GM06990 (cell line): ENCODE measurements at regions not wholly inside any gene's neighbourhood (a gene's known extent, or its start where the extent isn't known, plus 50 kb on each side); places are given as distances from the start of the nearest gene placed in this dataset.

Experiments used
- DNase-seq: peaks from one replicate; pipeline ENCODE4 v3.0.0-alpha.2; 2011; ENCODE audit not compliant: insufficient read length; ENCODE audit errors: extremely low read depth
- H3K27me3 ChIP-seq: replicated peaks from 2 replicates; pipeline ENCODE4 v1.6.0; 2011; ENCODE audit warnings: low read length; ENCODE audit not compliant: control insufficient read depth, insufficient read depth
- H3K36me3 ChIP-seq: 2 replicates; pipeline ENCODE4 v1.5.1; 2011; ENCODE audit warnings: low read length; ENCODE audit not compliant: control insufficient read depth, insufficient read depth
- H3K4me3 ChIP-seq: replicated peaks from 2 replicates; pipeline ENCODE4 v1.5.1; 2011; ENCODE audit warnings: low read depth, mild to moderate bottlenecking, control low read depth, low read length
- TF ChIP-seq, protein P1 (sequence below): IDR thresholded peaks from 2 replicates; pipeline ENCODE4 v1.5.1; 2011; ENCODE audit warnings: low read length, control low read depth, mild to moderate bottlenecking, inconsistent platforms; ENCODE audit not compliant: insufficient read depth, poor library complexity, severe bottlenecking

DNA sequence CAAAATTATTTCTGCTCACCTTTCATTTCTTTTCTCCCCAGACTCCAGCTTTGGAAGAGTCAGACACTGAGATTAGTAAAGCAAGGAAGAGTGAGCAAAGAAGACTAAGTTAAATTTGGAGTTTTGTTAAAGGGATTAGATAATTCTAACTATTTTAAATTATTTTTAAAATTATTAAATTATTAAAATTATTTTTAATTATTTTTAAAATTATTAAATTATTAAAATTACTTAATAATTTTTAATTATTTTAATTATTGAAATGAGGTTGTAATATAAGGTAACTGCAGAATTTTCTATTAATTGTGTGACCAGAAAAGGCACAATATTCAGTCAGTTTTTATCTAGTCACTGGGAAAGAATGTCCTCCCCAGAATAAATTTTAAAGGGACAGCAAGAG, 185.0 kb upstream of the EOMES start:
- DNase-seq, result no peak
- Histone ChIP-seq H3K4me3 (no peak overlapping the region), H3K27me3 (no peaks in the 10 kb centered on the region), H3K36me3 (no peaks in the 10 kb centered on the region)
- TF ChIP-seq, protein P1, sequence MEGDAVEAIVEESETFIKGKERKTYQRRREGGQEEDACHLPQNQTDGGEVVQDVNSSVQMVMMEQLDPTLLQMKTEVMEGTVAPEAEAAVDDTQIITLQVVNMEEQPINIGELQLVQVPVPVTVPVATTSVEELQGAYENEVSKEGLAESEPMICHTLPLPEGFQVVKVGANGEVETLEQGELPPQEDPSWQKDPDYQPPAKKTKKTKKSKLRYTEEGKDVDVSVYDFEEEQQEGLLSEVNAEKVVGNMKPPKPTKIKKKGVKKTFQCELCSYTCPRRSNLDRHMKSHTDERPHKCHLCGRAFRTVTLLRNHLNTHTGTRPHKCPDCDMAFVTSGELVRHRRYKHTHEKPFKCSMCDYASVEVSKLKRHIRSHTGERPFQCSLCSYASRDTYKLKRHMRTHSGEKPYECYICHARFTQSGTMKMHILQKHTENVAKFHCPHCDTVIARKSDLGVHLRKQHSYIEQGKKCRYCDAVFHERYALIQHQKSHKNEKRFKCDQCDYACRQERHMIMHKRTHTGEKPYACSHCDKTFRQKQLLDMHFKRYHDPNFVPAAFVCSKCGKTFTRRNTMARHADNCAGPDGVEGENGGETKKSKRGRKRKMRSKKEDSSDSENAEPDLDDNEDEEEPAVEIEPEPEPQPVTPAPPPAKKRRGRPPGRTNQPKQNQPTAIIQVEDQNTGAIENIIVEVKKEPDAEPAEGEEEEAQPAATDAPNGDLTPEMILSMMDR, result no peak

DNA sequence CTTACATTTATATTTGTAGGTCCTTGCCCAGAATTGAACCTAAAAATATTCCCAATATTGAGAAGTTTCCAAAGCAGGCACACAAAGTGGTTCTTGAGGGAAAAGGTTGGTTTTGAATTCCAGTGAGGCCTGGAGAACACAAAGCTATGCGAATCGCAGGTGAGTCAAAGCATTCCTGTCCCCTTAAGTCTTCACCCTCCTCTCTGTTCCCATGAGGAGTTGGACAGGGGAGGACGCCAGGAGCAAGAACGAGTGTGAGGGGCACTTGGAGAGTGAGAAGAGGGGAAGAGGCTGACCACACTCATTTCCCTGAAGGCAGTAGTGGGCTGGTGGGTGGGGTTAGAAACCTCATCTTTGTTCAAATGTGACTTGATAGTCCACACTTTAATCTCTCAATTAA, 185.8 kb upstream of the EOMES start:
- Histone ChIP-seq H3K4me3 (no peak overlapping the region), H3K27me3 (no peaks in the 10 kb centered on the region), H3K36me3 (no peaks in the 10 kb centered on the region)
- no peak for DNase-seq
- TF ChIP-seq, protein P1, result no peak

DNA sequence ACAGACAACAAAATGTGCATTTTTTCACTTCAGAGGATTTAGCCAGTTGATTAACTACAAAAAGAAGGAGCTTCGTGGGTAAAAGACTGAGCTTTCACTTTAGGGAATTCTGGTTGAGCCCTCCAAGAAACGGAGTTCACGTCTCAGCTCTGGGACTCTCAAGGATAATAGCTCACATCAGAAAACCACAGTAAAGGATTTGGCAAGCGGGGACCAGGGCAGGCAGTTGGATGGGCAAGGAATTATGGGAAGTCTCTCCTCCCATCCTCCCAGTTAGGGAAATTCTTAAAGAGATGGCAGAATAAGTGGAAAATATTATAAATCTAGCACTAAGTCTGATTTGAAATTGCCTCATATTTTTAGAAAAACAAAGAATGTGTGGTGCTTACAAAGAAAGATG, 188.3 kb upstream of the EOMES start:
- Histone ChIP-seq H3K36me3 (no peaks in the 10 kb centered on the region), H3K4me3 (no peak overlapping the region), H3K27me3 (no peaks in the 10 kb centered on the region)
- TF ChIP-seq, protein P1, result no peak
- no peak for DNase-seq

DNA sequence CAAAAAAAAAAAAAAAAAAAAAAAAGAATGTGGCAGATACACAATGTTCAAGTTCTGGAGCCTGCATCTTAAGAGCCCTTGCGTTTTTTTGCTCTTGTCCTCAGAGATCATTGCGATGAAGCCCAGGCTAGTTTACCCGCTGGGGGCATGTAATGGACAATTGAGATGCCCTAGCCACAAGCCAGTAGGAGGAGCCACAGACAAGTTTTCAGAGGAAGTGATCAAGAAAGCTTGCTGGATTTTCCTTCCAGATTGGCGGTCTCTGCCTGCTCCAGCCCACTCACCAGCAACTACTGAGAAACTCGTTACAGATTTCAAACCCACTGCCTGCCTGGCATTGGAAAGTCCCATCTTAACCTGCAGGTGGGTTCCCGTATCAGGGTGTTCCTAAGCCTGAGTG, 192.1 kb upstream of the EOMES start:
- no peak for DNase-seq
- Histone ChIP-seq H3K27me3 (no peaks in the 10 kb centered on the region), H3K4me3 (no peak overlapping the region), H3K36me3 (no peaks in the 10 kb centered on the region)
- TF ChIP-seq, protein P1, result peak; percentile 23

DNA sequence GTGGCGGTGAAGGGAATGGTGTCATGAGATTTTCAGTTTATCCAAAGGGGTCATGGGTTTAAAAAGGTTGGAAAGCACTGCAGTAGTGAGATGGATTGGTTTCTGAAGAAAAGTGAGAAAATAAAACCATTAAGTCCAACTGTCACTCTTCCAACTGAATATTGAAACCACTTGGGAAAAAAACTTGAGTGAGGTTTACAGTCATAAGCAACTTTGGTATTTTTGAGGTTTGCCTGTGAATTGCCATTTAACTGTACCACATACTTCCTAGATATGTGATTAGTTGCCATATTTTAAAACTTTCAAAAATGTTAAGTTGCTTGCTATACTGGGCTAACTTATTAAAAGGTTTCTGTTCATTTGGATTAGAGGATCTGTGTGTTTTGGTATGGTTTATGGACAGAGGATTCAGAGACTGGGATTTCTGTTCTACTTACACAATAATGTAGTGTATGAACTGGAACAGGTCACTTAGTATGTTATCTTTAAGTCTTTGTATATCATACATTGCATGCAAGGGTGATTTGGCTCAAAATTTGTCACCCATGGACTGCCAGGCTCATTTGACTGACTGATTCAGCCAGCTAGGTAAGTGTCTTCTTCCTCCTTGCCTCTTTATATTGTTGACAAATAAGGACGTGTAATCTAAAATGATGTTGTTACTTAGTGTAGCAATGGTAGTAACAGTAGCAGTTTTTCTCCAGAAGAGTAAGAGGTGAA, 201.4 kb upstream of the EOMES start:
- TF ChIP-seq, protein P1, result no peak
- Histone ChIP-seq H3K36me3 (no peaks in the 10 kb centered on the region), H3K27me3 (no peaks in the 10 kb centered on the region), H3K4me3 (no peak overlapping the region)
- no peak for DNase-seq

DNA sequence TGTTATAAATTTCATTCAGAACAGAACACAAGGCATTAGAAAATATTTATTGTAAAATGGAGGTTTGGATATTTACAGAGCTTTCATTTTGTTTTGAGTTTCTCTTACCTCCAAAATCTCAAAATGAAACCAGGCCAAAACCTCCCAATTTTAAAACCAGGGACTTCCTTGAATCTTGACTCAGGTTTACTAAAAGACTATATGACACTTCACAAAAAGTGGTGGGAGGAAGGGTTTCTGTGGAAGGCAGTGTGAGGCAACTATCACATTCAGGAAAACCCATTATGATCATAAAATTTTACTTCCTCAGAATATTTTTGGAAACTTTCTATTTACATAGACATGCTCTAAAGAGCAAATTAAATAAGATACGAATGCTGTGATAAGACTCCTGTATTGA, 205.8 kb upstream of the EOMES start:
- Histone ChIP-seq H3K4me3 (no peak overlapping the region), H3K27me3 (no peaks in the 10 kb centered on the region), H3K36me3 (no peaks in the 10 kb centered on the region)
- TF ChIP-seq, protein P1, result no peak
- peak; percentile 17 for DNase-seq
